GM12873 (cell line): ENCODE measurements at regions not wholly inside any gene's neighbourhood (a gene's known extent, or its start where the extent isn't known, plus 50 kb on each side); places are given as distances from the start of the nearest gene placed in this dataset.

ENCODE experiments used
- CTCF ChIP-seq: IDR thresholded peaks from 2 replicates; pipeline ENCODE4 v1.5.1; 2012; ENCODE audit warnings: low read depth, mild to moderate bottlenecking, moderate library complexity, low read length, control low read depth; ENCODE audit not compliant: insufficient read depth; ENCODE audit errors: missing control alignments

DNA sequence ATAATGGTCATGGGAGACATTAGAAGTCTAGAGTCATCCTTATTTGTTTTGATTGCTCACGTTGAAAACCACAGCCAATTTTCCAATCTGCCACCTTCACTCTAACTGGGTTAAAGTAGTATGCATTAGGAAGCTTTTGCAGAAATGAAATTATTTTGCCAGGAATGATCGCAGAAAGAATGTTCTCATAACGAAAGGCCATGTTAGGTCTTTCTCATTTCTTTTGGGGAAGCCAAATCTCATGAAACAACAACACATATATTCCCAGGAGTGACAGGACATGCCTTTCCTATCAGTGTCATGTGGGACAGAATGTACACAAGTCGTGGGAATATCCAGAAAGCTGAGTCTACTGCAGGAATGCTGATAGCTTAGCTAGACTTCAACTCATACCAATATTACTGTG is 386.3 kb downstream of the AASDHPPT start:
- no peak for TF ChIP-seq CTCF

DNA sequence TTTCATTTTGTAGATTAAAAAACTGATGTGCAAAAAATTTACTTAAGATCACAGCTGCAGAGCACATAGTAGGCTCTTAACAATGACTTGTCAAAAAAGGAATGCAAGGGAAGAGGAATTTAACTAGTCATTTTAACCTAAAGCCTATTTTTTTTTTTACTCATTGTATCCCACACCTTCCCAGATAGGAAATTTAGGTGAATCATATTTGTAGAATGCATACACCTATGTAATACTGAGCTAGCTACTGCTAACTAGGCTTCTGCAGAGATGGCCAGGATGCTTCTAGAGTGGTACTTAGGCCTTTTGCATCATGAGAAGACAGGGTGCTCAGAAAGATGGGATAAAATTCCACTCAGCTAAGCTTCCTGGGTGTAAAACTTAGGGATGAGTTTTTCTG is 387.3 kb downstream of the AASDHPPT start:
- TF ChIP-seq CTCF: no peak

DNA sequence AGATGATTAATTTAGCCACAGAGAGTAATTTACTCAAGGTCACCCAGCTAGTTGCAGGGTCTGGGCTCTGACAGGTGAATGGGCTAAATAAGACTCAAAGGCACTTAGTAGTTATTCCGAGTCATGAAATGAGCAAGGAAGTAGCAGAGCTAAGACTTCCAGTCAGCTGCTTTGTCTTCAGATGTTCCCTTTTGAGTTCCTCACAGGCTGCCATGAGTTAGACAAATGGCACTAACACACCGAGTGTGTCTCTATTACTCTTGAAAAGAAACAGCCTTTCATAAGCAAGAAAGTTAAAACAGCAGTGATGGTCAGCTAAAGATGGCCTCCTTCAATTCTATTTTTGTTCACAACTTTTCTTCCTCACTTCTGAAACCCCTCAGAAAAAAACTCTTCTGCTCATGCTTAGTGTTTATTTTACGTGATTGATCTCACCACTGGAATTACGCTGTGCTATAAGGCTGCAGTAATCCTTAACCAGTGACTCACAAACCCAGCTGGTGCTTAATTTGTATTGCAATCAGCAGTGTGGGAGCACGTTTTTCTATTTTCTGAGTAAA is 389.1 kb downstream of the AASDHPPT start:
- no peak for TF ChIP-seq CTCF

DNA sequence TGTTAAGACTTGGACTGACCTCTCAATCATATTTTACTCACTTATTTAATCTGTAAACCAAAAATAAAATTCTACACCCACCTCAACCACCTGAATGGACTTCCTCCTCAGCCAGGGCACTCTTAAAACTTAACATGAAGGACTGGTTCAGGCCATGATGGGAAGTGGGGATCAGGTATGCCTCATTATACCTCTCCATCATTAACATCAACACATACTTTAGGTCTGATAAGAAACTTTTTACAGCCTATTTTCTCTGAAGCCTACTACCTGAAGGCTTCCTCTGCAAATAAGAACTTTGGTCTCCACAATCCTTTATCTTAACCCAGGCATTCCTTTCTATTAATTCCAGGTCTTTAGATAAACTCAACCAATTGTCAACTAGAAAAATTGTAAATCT is 390.0 kb downstream of the AASDHPPT start:
- TF ChIP-seq CTCF: no peak

DNA sequence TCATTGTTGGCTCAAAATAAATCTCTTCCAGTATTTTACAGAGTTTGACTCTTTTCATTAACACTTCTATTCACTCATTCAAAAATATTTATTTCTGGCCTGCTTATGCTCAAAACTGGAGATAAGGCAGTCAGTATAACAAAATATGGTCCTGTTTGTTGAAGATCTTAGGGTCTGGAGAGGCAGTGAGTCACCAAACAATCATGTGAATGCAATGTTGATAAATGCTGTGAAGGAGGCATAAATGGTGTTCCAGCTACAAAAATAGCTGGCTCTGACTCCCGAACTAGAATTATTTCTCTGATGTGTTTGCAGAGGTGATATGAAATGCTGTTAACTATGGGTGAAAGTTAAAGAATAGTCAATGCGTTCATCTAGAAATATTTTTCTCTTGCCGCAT is 390.6 kb downstream of the AASDHPPT start:
- TF ChIP-seq CTCF: no peak

GRCh38 chr11:106468531-106468930 is 391.1 kb downstream of the AASDHPPT start:
- no peak for TF ChIP-seq CTCF

GRCh38 chr11:106470230-106470629 is 392.8 kb downstream of the AASDHPPT start:
- TF ChIP-seq CTCF: no peak
